ENCODE measurements at regions not wholly inside any gene's neighbourhood (a gene's known extent, or its start where the extent isn't known, plus 50 kb on each side); places are given as distances from the start of the nearest gene placed in this dataset.

DNA sequence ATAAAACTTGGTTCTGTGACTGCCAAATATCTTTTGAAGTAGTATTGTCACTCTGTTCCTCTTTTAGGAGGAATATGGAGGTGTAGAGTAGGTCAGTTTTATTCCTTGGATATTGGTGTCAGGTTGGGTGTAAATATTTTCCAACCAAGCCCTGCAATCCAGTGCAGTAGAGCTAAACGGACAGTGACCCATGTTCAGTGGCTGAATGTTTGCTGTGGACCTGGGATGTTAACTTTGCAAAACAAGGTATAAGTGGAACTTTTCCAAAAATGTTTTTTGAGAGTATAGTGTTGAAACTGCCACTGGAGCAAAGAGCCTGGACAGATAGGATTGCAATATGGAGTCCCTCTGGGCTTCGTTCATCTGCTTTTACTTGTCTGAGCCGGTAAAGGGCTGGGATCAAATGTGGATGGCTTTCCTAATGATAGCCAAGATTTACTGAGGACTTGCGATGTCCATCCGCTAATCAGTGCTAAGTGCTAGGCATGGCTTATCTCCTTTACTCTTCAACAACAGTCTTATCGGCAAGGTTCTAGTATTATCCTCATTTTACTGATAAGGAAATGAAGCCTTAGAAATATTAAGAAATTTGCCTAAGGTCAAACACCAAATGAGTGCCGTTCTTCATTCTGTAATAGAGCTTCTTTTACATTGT, 69.0 kb upstream of the BACH2 start:
- H3K9me2 ChIP-seq (replicated peaks; ENCODE audit: low read depth, low read length), result no peaks in the 10 kb centered on the region
- TF ChIP-seq, protein P1, sequence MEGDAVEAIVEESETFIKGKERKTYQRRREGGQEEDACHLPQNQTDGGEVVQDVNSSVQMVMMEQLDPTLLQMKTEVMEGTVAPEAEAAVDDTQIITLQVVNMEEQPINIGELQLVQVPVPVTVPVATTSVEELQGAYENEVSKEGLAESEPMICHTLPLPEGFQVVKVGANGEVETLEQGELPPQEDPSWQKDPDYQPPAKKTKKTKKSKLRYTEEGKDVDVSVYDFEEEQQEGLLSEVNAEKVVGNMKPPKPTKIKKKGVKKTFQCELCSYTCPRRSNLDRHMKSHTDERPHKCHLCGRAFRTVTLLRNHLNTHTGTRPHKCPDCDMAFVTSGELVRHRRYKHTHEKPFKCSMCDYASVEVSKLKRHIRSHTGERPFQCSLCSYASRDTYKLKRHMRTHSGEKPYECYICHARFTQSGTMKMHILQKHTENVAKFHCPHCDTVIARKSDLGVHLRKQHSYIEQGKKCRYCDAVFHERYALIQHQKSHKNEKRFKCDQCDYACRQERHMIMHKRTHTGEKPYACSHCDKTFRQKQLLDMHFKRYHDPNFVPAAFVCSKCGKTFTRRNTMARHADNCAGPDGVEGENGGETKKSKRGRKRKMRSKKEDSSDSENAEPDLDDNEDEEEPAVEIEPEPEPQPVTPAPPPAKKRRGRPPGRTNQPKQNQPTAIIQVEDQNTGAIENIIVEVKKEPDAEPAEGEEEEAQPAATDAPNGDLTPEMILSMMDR (conservative IDR thresholded peaks at IDR 0.05; ENCODE audit: low read length), result no peak
- no peak for TF ChIP-seq EZH2phosphoT487 (IDR thresholded peaks at IDR 0.05; ENCODE audit: borderline replicate concordance)

DNA sequence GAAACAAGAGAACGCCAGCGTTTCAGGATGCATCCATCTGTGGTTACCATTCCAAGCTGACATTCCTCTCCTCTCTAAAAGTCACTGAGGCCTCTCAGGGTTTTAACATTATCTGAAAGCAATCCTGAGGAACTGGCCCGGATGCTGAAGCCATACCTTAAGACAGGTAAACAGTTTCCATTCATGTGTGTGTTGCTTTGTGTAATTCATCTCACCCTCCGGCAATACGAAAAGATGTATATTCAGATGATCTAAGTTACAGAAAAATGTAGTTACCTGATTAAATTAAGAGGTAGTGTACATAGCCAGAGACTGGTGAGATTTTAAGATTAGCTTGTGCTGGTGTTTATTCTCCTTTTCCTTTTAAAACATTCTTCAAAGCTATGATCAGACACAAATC, 68.4 kb upstream of the BACH2 start:
- H3K27me3 ChIP-seq (ENCODE audit: insufficient read depth, low read length, poor library complexity, severe bottlenecking), result no peaks in the 10 kb centered on the region
- no peak overlapping the region for H3K4me2 ChIP-seq (ENCODE audit: low read depth, low read length, poor library complexity, severe bottlenecking)
- H4K20me1 ChIP-seq (ENCODE audit: insufficient read depth, low read length, poor library complexity, severe bottlenecking), result no peaks in the 10 kb centered on the region
- no peak overlapping the region for H3K4me3 ChIP-seq (ENCODE audit: low read length, poor library complexity, severe bottlenecking)
- no peaks in the 10 kb centered on the region for H3F3A ChIP-seq (ENCODE audit: low read depth)
- no peak overlapping the region for H2AFZ ChIP-seq (ENCODE audit: low read length)
- H3K9me3 ChIP-seq (ENCODE audit: insufficient read depth, low read depth, low read length), result no peaks in the 10 kb centered on the region
- H3K36me3 ChIP-seq (ENCODE audit: insufficient read depth, low read length), result no peaks in the 10 kb centered on the region
- no peak for TF ChIP-seq EZH2phosphoT487 (IDR thresholded peaks at IDR 0.05; ENCODE audit: borderline replicate concordance)
- TF ChIP-seq, protein P1 (conservative IDR thresholded peaks at IDR 0.05; ENCODE audit: low read length), result no peak
- no peak overlapping the region for H3K9ac ChIP-seq (ENCODE audit: low read depth, low read length, poor library complexity, severe bottlenecking)
- H3K4me1 ChIP-seq (ENCODE audit: insufficient read depth, low read length, poor library complexity, severe bottlenecking), result peaks cover 9% of the 10 kb centered on the region
- H3K79me2 ChIP-seq (ENCODE audit: insufficient read depth, low read length), result no peaks in the 10 kb centered on the region
- H3K9me2 ChIP-seq (replicated peaks; ENCODE audit: low read depth, low read length), result no peaks in the 10 kb centered on the region

More for the DNA sequence above, 69.0 kb upstream of the BACH2 start:
- Histone ChIP-seq H3K9me3 (ENCODE audit: insufficient read depth, low read depth, low read length) (no peaks in the 10 kb centered on the region), H3K27me3 (ENCODE audit: insufficient read depth, low read length, poor library complexity, severe bottlenecking) (no peaks in the 10 kb centered on the region), H3K4me1 (ENCODE audit: insufficient read depth, low read length, poor library complexity, severe bottlenecking) (peaks cover 9% of the 10 kb centered on the region), H3K9ac (ENCODE audit: low read depth, low read length, poor library complexity, severe bottlenecking) (no peak overlapping the region), H3K4me3 (ENCODE audit: low read length, poor library complexity, severe bottlenecking) (no peak overlapping the region), H3K4me2 (ENCODE audit: low read depth, low read length, poor library complexity, severe bottlenecking) (no peak overlapping the region), H3K36me3 (ENCODE audit: insufficient read depth, low read length) (no peaks in the 10 kb centered on the region), H3F3A (ENCODE audit: low read depth) (no peaks in the 10 kb centered on the region), H4K20me1 (ENCODE audit: insufficient read depth, low read length, poor library complexity, severe bottlenecking) (no peaks in the 10 kb centered on the region), H3K79me2 (ENCODE audit: insufficient read depth, low read length) (no peaks in the 10 kb centered on the region), H2AFZ (ENCODE audit: low read length) (no peak overlapping the region)

DNA sequence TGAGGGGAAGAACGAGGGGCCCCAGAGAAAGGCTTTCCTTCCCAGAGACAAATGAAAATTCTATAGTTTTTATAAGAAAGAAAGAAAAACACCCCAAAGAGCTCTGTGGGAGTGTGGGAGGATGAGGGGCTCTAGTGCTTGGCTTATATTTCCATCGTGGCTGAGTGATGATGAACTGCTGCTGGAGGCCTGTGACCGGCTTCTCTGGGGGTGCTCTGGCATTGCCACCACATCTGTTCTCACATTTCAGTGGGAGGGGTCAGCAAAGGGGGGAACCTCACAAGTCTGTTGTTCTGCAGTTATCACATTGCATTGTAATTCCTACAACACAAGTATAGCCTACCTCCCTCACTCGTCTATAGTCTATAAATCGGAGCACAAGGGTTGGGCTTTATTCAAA, 67.6 kb upstream of the BACH2 start:
- no peaks in the 10 kb centered on the region for H3K9me2 ChIP-seq (replicated peaks; ENCODE audit: low read depth, low read length)
- no peak overlapping the region for H3K4me2 ChIP-seq (ENCODE audit: low read depth, low read length, poor library complexity, severe bottlenecking)
- H3K36me3 ChIP-seq (ENCODE audit: insufficient read depth, low read length), result no peaks in the 10 kb centered on the region
- no peaks in the 10 kb centered on the region for H4K20me1 ChIP-seq (ENCODE audit: insufficient read depth, low read length, poor library complexity, severe bottlenecking)
- no peak overlapping the region for H2AFZ ChIP-seq (ENCODE audit: low read length)
- peaks cover 9% of the 10 kb centered on the region for H3K4me1 ChIP-seq (ENCODE audit: insufficient read depth, low read length, poor library complexity, severe bottlenecking)
- no peaks in the 10 kb centered on the region for H3K9me3 ChIP-seq (ENCODE audit: insufficient read depth, low read depth, low read length)
- H3K27me3 ChIP-seq (ENCODE audit: insufficient read depth, low read length, poor library complexity, severe bottlenecking), result no peaks in the 10 kb centered on the region
- no peaks in the 10 kb centered on the region for H3F3A ChIP-seq (ENCODE audit: low read depth)
- no peak for TF ChIP-seq EZH2phosphoT487 (IDR thresholded peaks at IDR 0.05; ENCODE audit: borderline replicate concordance)
- TF ChIP-seq, protein P1 (conservative IDR thresholded peaks at IDR 0.05; ENCODE audit: low read length), result no peak
- no peaks in the 10 kb centered on the region for H3K79me2 ChIP-seq (ENCODE audit: insufficient read depth, low read length)
- no peak overlapping the region for H3K4me3 ChIP-seq (ENCODE audit: low read length, poor library complexity, severe bottlenecking)
- H3K9ac ChIP-seq (ENCODE audit: low read depth, low read length, poor library complexity, severe bottlenecking), result no peak overlapping the region
